HG03571 (cell line): ENCODE measurements at regions not wholly inside any gene's neighbourhood (a gene's known extent, or its start where the extent isn't known, plus 50 kb on each side); places are given as distances from the start of the nearest gene placed in this dataset.
"Not testable (repeated sequence)": the region's sequence is repeated elsewhere in the genome, so short reads cannot be mapped to it uniquely, and the experiment has no call there.

Experiments
- ATAC-seq: cut with Tn5 transposase; IDR thresholded peaks from one replicate; pipeline ENCODE4 v1.9.1; 2021; ENCODE audit not compliant: unreplicated experiment

- ATAC-seq: no peak
Observed at GRCh38 chr18:57887543-57888383, 84.6 kb upstream of the ATP8B1 start.

- ATAC-seq: no peak
Observed at GRCh38 chr18:57885931-57886330, 82.8 kb upstream of the ATP8B1 start.

- no peak for ATAC-seq
Observed at GRCh38 chr18:57882465-57882864, 79.3 kb upstream of the ATP8B1 start.

GRCh38 chr18:57881818-57882413 lies 78.8 kb upstream of the ATP8B1 start:
- ATAC-seq: peak; percentile 78

GRCh38 chr18:57879924-57880323 lies 76.8 kb upstream of the ATP8B1 start:
- ATAC-seq: not testable (repeated sequence)

GRCh38 chr18:57869221-57869620 lies 66.1 kb upstream of the ATP8B1 start:
- ATAC-seq: no peak

GRCh38 chr18:57866355-57866754 lies 63.2 kb upstream of the ATP8B1 start:
- ATAC-seq: no peak

GRCh38 chr18:57864615-57865121 lies 61.6 kb upstream of the ATP8B1 start:
- ATAC-seq: no peak

- ATAC-seq: no peak
Observed at GRCh38 chr18:57863706-57864105, 60.6 kb upstream of the ATP8B1 start.

GRCh38 chr18:57859314-57859713 lies 56.2 kb upstream of the ATP8B1 start:
- peak; percentile 66 for ATAC-seq

GRCh38 chr18:57856557-57857280 lies 53.6 kb upstream of the ATP8B1 start:
- no peak for ATAC-seq

GRCh38 chr18:57856128-57856527 lies 53.0 kb upstream of the ATP8B1 start:
- no peak for ATAC-seq

- ATAC-seq: no peak
Observed at GRCh38 chr18:57855551-57855950, 52.4 kb upstream of the ATP8B1 start.

GRCh38 chr18:57854726-57855125 lies 51.6 kb upstream of the ATP8B1 start:
- ATAC-seq: no peak

GRCh38 chr18:57853864-57854263 lies 50.7 kb upstream of the ATP8B1 start:
- no peak for ATAC-seq

GRCh38 chr18:57853133-57853532 lies 50.0 kb upstream of the ATP8B1 start:
- ATAC-seq: no peak
